ENCODE measurements at regions not wholly inside any gene's neighbourhood (a gene's known extent, or its start where the extent isn't known, plus 50 kb on each side); places are given as distances from the start of the nearest gene placed in this dataset.

DNA sequence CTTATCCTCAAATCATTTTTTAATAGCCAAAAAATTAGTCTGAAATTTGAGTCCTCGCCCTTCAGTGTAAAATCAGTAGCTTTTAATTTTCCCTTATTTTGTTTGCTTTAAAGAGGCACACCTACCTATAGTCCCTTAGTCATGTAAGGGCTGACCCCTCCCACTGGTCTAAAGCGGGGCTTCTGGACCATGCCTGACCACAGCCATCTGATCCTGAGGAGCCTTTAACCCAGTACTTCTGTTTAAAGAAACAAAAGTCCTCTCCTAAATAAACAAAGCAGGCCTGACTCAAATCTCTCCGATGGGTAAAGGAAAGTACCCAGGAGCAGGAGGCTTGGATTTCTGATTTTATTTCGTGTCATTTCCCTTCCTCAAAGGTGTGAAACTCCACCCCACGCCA lies 92.0 kb upstream of the CCL2 start:
- DNase-seq = no peak

DNA sequence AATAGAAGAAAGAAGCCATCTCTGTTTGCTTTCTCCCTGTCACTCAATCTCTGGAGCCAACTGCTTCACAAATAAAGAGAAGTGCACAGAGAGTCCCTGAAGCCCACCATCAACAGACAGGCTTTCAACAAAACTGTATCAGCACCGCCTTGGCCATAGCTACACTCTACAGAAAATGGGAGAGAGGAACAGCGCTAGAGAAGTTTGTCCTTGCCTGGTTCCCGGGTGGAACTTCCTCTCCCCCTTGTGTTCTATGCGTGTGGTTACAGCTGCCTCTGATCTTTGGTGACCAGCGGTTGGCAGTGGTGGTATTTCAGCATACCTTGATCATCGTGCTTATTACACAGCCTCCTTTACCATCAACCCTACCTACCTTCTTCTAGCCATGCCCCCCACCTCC lies 91.4 kb upstream of the CCL2 start:
- no peak for DNase-seq

DNA sequence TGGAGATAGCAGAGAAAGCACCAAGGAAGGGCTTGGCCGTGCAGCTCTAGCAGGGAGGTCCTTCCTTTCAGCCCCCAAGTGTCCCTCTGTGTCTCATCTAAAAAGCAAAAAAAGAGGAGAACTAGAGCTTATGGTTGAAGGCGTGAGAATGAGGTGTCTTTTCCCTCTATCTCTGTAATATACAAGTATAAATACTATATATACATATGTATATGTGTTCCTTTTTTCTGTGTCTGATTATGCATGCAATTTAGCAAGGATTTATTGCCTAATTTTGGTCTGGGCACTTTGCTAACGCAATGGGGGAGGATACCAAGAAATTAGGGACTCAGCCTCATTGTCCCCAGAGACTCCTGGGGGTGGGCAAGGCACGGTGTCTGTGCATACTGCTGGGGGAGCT lies 90.2 kb upstream of the CCL2 start:
- DNase-seq = no peak

DNA sequence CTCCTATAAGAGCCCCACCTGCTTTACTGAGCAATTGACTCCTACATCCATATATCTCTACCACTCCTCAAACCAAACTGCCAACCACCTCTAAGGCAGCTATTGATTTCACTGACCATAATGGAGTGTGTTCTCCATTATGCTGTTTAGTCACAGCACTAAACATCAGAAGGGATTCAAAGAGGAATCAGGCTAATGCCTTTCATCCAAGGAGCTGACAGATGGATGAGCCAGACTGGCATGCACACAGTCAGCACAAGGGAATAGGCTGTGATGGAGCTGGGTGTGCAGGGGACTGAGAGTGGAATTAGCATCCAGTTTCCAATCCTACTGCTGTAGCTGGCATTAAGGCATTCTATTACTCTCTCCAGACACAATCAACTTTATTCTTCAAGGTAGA lies 88.7 kb upstream of the CCL2 start:
- no peak for DNase-seq

DNA sequence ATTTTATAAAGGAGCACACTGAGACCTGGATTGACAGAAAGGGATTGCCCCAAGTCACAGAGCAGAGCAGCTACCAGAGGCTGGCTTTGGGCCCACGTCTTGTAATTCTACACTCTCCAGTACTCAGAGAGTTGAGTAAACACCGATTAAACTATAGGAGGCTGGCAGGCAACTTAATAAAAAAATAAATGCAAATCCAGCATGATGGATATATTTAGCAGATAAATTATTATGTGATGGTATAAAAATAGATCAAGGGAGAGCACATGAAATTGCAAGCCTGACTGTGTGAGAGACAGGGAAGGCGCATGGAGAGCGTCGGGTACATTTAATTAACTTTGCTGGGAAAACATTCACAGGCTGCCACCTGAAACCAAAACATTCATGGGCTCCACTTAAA lies 87.7 kb upstream of the CCL2 start:
- no peak for DNase-seq

DNA sequence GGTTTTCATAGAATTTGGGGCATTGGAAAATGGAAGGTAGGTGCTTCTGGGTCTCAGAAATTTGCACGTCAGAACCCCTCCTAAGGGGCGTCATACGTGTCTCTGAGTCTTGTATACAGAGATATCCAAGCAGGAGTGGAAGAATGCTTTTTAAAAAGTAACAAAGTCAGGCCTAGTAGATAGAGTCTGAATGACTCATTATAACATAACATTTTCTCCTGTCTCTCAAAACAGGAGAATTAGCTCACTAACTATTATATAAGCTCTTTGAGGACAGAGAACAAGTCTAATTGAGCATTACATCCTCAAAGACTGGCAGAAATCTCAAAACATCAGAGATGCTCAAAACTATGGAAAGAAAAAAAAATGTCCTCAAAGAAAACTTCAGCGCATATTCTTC lies 86.1 kb upstream of the CCL2 start:
- no peak for DNase-seq

DNA sequence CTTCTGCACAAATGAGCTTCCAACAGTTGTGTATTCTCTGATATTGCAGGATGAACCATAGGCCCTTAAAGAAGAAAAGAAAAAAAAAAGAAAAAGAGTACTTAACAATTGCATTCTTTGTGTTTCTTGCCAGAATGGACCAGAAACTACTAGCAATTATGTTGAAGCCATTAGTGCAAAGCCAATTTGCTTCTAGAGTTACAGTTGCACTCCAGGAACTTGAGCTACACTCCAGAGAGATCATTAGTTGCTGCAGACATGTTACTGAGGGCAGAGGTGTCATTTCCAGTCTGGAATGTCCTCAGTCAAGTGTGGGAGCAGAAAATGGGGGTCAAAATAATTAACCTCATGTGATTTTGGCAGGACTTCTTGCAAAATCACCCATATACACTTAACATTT lies 85.6 kb upstream of the CCL2 start:
- DNase-seq = no peak

DNA sequence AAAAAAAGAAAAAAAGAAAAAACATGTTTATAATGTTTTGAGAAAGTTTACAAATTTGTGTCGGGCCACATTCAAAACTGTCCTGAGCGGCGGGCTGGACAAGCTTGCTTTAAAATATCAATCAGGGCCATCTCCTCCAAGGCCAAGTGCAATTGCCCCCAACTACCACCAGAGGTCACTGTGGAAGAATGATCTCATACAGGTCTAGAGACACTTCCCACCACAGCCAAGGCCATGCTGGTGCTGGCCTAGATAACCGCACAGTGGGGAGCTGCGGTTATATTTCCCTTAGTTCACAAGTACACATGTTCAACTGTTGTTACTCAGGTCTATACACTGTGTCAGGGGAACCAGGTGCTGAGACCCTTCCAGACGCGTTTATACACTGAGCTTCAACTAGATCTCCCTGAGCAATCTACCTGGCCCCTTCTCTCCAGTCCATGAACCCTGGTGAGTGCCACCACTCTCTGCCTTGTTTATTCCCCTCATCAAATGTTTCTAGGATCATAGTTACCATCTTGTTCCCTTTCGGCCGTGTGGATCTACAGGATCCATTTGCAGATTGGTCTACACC lies 83.8 kb upstream of the CCL2 start:
- peak in 3 of 4 experiments; percentile 4 to 31 (median 20) for DNase-seq

DNA sequence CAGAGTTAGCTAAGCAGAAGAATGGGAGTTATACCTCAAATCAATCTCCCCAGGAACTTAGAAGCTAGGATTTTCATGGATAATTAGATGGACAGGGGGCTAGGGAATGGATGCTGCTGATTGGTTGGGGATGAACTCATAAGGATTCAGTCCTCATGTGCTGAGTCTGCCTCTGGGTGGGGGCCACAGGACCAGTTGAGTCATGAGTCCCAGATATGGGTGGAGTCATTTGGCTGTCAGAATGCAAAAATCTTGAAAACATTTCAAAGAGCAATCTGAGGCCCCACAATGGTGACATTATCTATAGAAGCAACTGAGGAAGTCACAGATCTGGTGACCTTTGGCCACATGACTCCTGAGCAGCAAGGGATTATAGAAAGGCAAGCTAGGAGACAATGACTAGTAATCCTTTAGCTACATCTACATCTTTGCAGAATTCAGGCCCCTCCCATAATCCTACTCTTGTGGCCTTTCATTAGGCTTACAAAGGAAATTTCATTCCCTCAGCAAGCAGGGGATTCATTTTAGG lies 82.6 kb upstream of the CCL2 start:
- no peak for DNase-seq

DNA sequence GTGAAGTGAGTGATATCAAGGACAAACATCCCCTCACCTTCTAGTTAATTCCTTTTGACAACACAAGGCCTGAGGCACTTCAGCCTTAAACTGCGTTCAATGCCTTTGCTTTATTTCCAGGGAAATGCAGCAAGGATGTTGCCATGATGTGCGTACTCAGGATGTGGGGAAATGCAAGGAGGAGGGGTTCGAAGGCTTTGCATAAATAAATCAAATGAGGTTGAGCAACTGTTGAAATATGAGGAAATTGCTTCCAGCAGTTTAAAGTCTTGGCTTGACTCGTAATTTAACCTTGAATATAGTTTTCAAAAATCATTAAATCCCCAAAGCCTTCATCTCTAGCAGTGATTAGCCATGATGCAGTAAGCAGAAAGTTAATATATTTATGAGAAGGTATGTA lies 81.8 kb upstream of the CCL2 start:
- DNase-seq = no peak

DNA sequence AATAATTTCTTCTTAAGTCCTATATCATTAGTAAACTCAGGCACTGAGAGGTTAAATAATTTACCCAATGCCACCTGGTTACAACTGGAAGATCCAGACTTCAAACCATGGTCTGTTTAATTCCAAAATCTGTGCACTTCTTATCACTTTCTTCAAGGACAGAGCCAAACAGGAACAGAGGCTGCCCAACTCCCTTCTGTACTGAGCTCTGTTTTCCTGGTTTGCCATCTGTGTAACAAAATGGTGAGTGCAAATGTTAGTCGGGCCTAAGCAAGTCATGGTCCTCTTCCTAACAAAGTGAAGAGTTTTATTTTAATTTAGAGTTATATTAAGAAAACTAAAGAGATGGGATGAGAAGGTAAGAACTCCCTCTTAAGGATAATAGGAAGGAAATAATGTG lies 80.6 kb upstream of the CCL2 start:
- DNase-seq = no peak

DNA sequence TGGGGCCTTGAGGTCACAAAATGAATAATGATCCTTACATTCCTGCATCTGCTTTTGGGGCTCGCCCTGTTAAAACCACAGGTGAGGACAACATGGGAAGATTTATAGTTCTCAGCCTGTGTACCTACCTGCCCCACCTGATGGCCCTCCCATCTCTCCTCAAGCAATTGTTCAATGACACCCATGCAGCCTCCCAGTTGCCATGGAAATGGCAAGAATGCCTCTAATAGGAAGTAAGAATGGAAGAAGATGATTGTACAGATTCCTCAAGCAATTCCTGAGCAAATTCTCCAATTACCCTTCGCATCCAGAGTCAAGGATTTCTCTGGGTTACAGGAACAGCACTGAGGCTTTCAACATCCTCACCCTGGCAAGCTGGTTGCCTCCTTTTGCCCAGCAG lies 78.6 kb upstream of the CCL2 start:
- no peak for DNase-seq

DNA sequence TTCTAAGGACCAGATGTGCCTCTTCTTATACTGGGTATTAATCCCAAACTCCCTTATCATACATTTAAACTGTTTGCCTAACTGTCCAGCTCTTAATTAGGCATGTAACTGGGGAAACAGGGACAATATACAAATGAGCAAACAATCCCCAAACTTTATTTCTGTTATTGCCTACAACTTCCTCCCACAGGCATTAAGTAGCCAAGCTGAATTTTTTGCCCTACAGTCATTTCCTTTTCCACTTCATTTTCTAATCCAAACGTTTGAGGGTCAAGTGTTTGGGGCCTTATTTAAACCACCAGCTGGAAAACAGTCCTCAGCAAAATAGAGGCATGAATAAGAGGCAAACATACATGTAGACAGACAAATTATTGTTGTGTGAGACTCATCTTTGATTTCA lies 77.4 kb upstream of the CCL2 start:
- DNase-seq = no peak

DNA sequence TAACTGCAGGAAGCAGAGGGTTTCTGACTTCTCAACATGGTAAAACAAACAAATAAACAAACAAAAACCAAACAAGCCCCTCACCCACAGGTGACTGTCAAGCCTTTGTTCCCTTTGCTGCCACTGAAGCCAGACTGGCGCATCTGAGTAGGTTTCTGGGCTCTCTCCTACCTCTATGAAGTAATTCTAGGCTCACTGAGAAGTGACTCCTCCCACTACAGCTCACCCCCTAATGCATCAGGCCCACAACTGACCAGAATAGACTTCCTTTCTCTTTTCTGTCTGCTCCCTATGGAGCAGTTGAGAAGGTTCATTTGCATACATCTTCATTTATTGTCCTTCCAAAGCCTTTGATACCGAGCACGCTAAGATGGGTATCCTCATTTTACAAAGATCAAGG lies 77.0 kb upstream of the CCL2 start:
- DNase-seq = no peak

DNA sequence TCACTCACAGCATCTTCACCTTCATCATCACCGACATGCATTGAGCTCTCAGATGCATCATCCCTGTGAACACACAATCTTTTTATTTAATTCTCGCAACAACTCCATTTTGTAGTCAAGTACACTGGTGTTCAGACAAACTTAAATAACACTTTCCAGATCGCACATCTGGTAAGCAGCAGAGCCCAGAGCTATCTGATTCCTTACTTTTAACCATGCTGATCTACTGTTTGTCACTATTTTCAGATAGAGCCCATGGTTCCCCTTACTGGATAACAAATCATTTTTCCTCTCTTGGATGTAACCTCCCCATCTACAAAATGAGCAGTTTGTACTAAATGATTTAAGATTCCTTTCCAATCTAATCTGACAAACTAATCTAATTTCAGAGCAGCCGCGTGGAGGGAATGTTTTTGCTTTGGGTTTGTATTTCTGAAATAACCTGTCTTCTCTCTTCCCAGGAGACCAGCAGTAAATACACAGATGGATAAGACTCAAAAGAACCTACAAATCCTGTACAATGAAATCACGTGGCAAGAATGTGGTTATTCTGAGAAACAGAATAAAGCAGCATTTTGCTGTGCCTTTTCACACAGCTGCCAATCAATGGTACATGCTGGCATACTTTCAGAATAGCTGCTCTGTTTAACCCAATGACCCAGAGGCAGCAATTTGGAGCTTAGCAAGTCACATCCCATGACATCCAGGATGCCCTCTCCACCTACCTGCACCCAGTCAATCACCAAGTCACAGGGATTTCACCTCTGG lies 72.9 kb upstream of the CCL2 start:
- DNase-seq = no peak

DNA sequence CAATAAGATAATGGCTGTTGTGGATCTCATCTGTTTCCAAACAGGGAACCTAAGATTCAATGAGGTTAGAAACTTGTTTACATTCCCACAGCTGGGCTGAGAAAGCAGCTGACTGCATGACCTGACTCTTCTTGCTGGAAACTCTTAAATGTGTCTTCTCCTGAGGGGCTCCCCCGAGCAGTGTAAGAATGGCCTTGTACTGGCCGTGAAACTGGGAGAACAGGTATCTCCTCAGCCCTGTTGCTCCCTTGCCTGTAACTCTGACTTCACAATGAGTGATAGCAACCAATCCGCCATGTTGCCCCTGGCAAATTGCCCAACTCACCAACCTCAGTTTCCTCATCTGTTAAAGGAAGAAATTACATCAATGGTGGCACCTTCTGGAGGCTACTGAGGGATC lies 59.1 kb upstream of the CCL2 start:
- DNase-seq = no peak

DNA sequence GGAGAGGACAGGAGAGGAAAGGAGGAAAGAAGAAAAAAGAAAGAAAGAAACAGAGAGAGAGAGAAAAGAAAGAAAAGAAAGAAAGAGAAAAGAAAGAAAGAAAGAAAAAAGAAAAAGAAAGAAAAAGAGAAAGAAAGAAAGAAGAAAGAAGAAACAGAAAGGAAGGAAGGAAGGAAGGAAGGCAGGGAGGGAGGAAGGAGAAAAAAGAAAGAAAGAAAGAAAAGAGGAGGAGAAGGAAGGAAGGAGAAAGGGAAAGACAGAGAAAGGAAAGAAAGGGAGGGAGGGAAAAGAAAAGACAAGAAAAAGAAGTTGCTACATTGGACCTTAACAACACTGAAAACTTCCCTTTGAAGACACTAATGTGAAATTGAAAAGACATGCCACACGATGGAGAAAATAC lies 56.6 kb upstream of the CCL2 start:
- DNase-seq = no peak

DNA sequence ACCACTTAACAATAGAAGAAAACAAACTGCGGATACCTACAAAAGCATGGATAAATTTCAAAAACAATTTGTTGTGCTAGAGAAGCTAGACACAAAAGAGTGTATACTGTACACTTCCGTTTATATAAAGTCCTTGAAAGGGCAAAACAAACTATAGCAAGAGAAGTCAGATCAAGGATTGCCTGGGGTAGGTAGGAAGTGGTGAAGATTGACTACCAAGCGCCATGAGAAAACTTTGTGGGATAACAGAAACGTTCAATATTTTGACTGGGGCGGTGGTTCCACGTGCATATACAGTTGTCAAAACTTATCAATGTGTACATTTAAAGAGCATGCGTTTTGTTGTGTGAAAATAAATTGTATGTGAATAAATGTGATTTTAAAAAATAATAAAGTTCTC lies 55.6 kb upstream of the CCL2 start:
- DNase-seq = no peak

DNA sequence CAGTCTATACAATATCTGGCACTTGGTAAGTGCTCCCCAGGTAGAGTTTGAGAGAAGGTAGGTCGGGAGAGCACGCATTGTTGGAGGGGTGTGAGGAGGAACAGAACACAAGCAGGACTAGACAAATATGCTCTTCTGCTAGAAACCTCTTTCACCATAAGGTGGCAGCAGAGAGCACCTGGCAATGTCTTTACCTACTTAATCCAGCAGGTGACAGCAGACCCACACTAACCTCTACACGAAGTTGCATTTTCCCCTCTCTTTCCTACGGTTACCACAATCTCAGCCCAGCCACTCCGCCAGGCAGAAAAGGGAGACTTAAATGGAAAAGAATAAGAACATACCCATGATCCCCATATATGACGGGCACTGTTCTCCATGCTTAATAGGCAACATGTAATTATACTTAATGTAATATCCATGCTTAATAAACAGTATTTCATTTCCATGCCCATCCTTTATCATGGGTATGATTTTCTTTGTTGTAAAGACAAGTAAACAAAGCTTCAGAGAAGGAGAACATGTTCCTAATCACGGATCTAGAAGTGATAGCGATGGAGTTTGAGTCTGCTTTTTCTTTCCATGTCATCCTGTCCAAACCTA lies 55.1 kb upstream of the CCL2 start:
- DNase-seq = peak; percentile 2 to 30 (median 22)

DNA sequence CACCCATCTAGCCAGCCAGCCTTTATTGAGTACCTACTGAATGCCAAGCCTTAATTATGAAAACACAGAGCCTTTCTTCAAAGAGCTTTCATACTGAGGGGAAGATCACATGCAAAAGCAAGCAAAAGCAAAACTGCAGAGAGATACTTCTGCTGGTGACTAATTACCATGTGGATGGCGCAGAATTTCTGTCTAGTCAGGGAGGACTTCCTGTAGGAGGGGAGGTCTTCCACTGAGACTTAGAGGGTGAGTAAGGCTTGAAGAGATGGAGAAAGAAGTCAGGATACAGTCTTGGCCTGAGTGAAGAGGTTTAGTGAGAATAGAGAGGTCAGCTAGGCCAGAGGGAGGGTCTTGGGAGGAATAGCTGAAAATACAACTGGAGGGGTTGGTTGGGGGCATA lies 53.9 kb upstream of the CCL2 start:
- DNase-seq = no peak

DNA sequence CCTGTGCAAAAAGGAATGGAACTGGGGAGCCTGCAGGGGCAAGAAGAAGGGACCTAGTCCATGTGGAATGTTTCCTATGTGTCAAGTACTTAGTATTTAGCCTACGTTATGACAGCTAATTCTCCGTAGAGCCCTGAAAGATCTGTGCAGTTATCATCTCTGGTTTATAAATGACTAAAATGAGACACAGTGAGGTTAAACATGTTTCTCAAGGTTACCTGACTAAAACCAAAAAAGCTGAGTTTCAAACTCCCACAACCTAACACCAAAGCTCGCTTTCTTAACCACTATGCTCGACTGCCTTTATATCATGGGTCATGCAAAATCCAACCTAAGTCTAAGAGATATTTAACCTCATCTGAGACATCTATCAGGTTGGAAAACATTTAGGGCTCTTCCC lies 53.3 kb upstream of the CCL2 start:
- no peak for DNase-seq

DNA sequence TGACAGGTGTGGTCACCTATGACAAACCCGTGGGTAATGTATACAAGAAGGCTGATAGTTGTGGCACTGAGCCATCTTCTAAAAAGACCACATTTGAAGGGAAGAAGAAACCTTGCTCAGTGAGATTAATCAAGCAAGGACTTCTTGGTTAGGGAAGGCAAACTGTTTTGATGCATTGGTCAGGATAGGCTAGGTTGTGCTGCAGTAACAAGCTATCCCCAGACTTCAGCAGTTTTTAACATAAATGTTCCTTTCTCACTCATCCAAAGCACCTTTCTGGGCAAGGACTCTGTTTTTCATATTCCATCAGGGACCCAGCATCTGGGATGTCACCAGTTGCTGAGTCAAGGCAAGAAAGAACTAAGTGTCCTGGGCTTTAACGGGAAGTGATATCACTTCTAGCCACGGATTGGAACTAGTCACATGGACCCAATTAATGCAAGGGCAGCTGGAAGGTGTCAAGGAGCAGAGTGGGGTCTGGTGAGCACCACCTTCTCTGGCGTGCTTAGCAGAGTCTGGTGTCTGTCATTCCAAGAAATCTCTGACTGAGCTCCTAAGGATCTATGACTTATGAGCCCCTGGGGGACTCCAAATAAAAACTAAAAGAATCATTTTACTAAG lies 52.0 kb upstream of the CCL2 start:
- no peak for DNase-seq

DNA sequence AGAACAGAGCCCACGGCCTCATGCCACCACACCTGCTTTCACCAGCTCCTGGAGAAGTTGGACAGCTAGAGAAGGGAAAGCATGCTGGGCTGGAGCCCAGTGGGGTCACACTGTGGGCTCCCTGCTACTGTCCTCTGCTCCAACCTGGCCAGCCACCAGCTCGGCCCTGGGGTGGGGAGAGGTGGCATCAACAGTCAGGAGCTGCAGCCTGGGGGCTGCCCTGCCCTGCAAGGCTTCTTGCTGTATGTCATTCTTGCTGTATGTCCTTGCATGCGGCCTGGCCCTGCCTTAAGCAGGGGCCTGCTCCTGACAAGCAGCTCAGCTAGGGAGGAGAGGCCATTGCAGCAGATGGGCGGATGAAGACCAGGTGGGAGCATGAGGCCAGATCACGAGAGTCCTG lies 50.7 kb upstream of the CCL2 start:
- no peak for DNase-seq
